Ishikawa (cell line): ENCODE measurements at regions not wholly inside any gene's neighbourhood (a gene's known extent, or its start where the extent isn't known, plus 50 kb on each side); places are given as distances from the start of the nearest gene placed in this dataset.

Source experiments
- CEBPB ChIP-seq: IDR thresholded peaks from 2 replicates; pipeline ENCODE4 v1.6.1; 2012
- CREB1 ChIP-seq: IDR thresholded peaks from 2 replicates; pipeline ENCODE4 v1.6.1; 2012; ENCODE audit warnings: low read depth
- EGR1 ChIP-seq: IDR thresholded peaks from 2 replicates; pipeline ENCODE4 v1.6.1; 2012
- EP300 ChIP-seq: IDR thresholded peaks from 2 replicates; pipeline ENCODE4 v1.6.1; 2012; ENCODE audit warnings: borderline replicate concordance
- FOXM1 ChIP-seq: IDR thresholded peaks from 2 replicates; pipeline ENCODE4 v1.6.1; 2012; ENCODE audit warnings: low read depth, borderline replicate concordance
- NFIC ChIP-seq: IDR thresholded peaks from 2 replicates; pipeline ENCODE4 v1.6.1; 2012
- RAD21 ChIP-seq: IDR thresholded peaks from 2 replicates; pipeline ENCODE4 v1.6.1; 2012; ENCODE audit warnings: low read depth
- TAF1 ChIP-seq: IDR thresholded peaks from 2 replicates; pipeline ENCODE4 v1.6.1; 2012; ENCODE audit warnings: low read depth, mild to moderate bottlenecking
- TCF12 ChIP-seq: IDR thresholded peaks from 2 replicates; pipeline ENCODE4 v1.6.1; 2012; ENCODE audit warnings: low read depth
- TEAD4 ChIP-seq: IDR thresholded peaks from 2 replicates; pipeline ENCODE4 v1.6.1; 2012
- USF1 ChIP-seq: IDR thresholded peaks from 2 replicates; pipeline ENCODE4 v1.6.1; 2012
- YY1 ChIP-seq: IDR thresholded peaks from 2 replicates; pipeline ENCODE4 v1.6.1; 2012; ENCODE audit warnings: low read depth
- ZBTB7A ChIP-seq: IDR thresholded peaks from 2 replicates; pipeline ENCODE4 v1.6.1; 2012; ENCODE audit warnings: low read depth
- TF ChIP-seq, protein P1 (sequence below): IDR thresholded peaks from 2 replicates; pipeline ENCODE4 v1.6.1; 2012; ENCODE audit warnings: low read depth, mild to moderate bottlenecking
- TF ChIP-seq, protein P2 (sequence below): IDR thresholded peaks from 2 replicates; pipeline ENCODE4 v1.6.1; 2012

- no peak for TF ChIP-seq ZBTB7A
- TF ChIP-seq YY1: no peak
These were observed 272.9 kb upstream of the KLF3 start for GRCh38 chr4:38390969-38391545.

GRCh38 chr4:38392223-38392855 is 271.7 kb upstream of the KLF3 start:
- no peak for TF ChIP-seq CREB1
- TF ChIP-seq, protein P1, sequence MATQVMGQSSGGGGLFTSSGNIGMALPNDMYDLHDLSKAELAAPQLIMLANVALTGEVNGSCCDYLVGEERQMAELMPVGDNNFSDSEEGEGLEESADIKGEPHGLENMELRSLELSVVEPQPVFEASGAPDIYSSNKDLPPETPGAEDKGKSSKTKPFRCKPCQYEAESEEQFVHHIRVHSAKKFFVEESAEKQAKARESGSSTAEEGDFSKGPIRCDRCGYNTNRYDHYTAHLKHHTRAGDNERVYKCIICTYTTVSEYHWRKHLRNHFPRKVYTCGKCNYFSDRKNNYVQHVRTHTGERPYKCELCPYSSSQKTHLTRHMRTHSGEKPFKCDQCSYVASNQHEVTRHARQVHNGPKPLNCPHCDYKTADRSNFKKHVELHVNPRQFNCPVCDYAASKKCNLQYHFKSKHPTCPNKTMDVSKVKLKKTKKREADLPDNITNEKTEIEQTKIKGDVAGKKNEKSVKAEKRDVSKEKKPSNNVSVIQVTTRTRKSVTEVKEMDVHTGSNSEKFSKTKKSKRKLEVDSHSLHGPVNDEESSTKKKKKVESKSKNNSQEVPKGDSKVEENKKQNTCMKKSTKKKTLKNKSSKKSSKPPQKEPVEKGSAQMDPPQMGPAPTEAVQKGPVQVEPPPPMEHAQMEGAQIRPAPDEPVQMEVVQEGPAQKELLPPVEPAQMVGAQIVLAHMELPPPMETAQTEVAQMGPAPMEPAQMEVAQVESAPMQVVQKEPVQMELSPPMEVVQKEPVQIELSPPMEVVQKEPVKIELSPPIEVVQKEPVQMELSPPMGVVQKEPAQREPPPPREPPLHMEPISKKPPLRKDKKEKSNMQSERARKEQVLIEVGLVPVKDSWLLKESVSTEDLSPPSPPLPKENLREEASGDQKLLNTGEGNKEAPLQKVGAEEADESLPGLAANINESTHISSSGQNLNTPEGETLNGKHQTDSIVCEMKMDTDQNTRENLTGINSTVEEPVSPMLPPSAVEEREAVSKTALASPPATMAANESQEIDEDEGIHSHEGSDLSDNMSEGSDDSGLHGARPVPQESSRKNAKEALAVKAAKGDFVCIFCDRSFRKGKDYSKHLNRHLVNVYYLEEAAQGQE: no peak
- TF ChIP-seq NFIC: no peak
- no peak for TF ChIP-seq YY1
- no peak for TF ChIP-seq TEAD4
- no peak for TF ChIP-seq EGR1
- no peak for TF ChIP-seq RAD21
- TF ChIP-seq EP300: no peak
- TF ChIP-seq CEBPB: no peak
- TF ChIP-seq TAF1: no peak
- TF ChIP-seq USF1: no peak
- TF ChIP-seq TCF12: no peak
- no peak for TF ChIP-seq FOXM1
- no peak for TF ChIP-seq ZBTB7A
- TF ChIP-seq, protein P2, sequence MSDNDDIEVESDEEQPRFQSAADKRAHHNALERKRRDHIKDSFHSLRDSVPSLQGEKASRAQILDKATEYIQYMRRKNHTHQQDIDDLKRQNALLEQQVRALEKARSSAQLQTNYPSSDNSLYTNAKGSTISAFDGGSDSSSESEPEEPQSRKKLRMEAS: no peak

GRCh38 chr4:38396091-38396490 is 267.9 kb upstream of the KLF3 start:
- TF ChIP-seq EGR1 (no peak), RAD21 (no peak), FOXM1 (no peak), ZBTB7A (no peak), YY1 (no peak), EP300 (no peak), CEBPB (no peak), CREB1 (no peak), TAF1 (no peak), TEAD4 (no peak), NFIC (no peak), TCF12 (no peak), USF1 (no peak)
- TF ChIP-seq, protein P2: no peak
- TF ChIP-seq, protein P1: no peak

DNA sequence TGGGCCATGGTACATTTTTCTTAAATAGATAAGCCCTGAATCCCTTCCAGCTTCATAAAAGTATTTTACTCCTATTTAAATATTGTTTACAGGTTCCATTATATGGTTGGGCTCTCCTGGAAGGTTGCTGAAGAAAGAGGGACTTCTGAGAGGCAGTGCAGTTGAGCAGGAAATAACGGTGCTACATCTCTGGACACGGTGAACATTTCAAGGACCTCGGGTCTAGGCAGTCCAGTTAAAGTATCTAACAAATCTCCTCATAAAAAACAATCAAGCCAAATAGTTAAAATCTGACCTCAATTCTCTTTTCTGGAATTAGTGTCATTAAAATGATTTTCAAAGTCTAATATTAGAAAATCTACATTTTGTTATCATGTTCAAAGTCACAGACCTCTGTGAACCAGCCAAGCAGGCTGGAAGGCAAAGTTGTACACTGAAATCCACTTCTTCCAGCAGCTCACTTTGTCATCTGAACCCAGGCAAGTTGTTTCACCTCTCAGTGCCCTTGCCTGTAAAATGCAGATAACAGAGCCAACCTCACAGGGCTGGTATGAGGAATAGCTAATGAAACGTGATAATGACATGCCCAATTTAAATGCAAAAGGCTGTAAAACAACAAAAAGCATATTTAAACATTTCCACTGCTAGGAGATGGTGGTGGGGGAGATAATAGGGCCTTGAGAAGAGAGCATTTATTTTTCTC is 267.0 kb upstream of the KLF3 start:
- TF ChIP-seq CREB1 (no peak), TAF1 (no peak)
- TF ChIP-seq, protein P1: no peak
